H9 (cell line): ENCODE measurements at regions not wholly inside any gene's neighbourhood (a gene's known extent, or its start where the extent isn't known, plus 50 kb on each side); places are given as distances from the start of the nearest gene placed in this dataset.

ENCODE experiments used
- DNase-seq: peaks from one replicate; pipeline ENCODE4 v3.0.0-alpha.2; 2017
- H2AFZ ChIP-seq: one replicate; pipeline ENCODE4 v1.6.1; 2013; ENCODE audit warnings: mild to moderate bottlenecking, low read length, control low read depth, moderate library complexity
- H2AK5ac ChIP-seq: 2 replicates; pipeline ENCODE4 v1.6.1; 2013; ENCODE audit warnings: low read length, control low read depth, mixed read lengths; ENCODE audit not compliant: insufficient read length
- H2BK120ac ChIP-seq: one replicate; pipeline ENCODE4 v1.6.1; 2013; ENCODE audit warnings: low read depth, mild to moderate bottlenecking, low read length, control low read depth, inconsistent platforms; ENCODE audit not compliant: poor library complexity, severe bottlenecking
- H2BK12ac ChIP-seq: 2 replicates; pipeline ENCODE4 v1.6.1; 2013; ENCODE audit warnings: low read length, control low read depth, mixed read lengths, low read depth; ENCODE audit not compliant: insufficient read length
- H2BK15ac ChIP-seq: 2 replicates; pipeline ENCODE4 v1.6.1; 2013; ENCODE audit warnings: low read depth, low read length, control low read depth
- H2BK20ac ChIP-seq: one replicate; pipeline ENCODE4 v1.6.1; 2013; ENCODE audit warnings: low read depth, mild to moderate bottlenecking, low read length, control low read depth, inconsistent platforms; ENCODE audit not compliant: poor library complexity, severe bottlenecking
- H2BK5ac ChIP-seq: 2 replicates; pipeline ENCODE4 v1.6.1; 2013; ENCODE audit warnings: low read length, control low read depth, mixed read lengths; ENCODE audit not compliant: insufficient read length
- H3K14ac ChIP-seq: 2 replicates; pipeline ENCODE4 v1.6.1; 2013; ENCODE audit warnings: low read length, control low read depth; ENCODE audit not compliant: insufficient read depth
- H3K18ac ChIP-seq: 2 replicates; pipeline ENCODE4 v1.6.1; 2013; ENCODE audit warnings: low read depth, mild to moderate bottlenecking, mixed read lengths, low read length, control low read depth; ENCODE audit not compliant: insufficient read length
- H3K23ac ChIP-seq: 2 replicates; pipeline ENCODE4 v1.6.1; 2013; ENCODE audit warnings: low read length, control low read depth, mixed read lengths, low read depth; ENCODE audit not compliant: insufficient read length
- H3K23me2 ChIP-seq: 2 replicates; pipeline ENCODE4 v1.6.1; 2013; ENCODE audit warnings: low read depth, mild to moderate bottlenecking, mixed read lengths, low read length, control low read depth; ENCODE audit not compliant: insufficient read length, poor library complexity, severe bottlenecking
- H3K27ac ChIP-seq: 2 replicates; pipeline ENCODE4 v1.5.1; 2013; ENCODE audit warnings: low read length, control low read depth, mixed read lengths, low read depth; ENCODE audit not compliant: insufficient read length
- H3K27me3 ChIP-seq: 2 replicates; pipeline ENCODE4 v1.6.1; 2013; ENCODE audit warnings: low read length, control low read depth, inconsistent platforms; ENCODE audit not compliant: insufficient read depth
- H3K4ac ChIP-seq: 2 replicates; pipeline ENCODE4 v1.6.1; 2013; ENCODE audit warnings: low read depth, mild to moderate bottlenecking, control low read depth, inconsistent platforms, low read length, moderate library complexity
- H3K4me1 ChIP-seq: 2 replicates; pipeline ENCODE4 v1.6.1; 2013; ENCODE audit warnings: low read length, control low read depth, inconsistent platforms; ENCODE audit not compliant: insufficient read depth
- H3K4me2 ChIP-seq: 2 replicates; pipeline ENCODE4 v1.6.1; 2013; ENCODE audit warnings: low read length, control low read depth, mixed read lengths; ENCODE audit not compliant: insufficient read length, insufficient read depth
- H3K56ac ChIP-seq: 2 replicates; pipeline ENCODE4 v1.6.1; 2013; ENCODE audit warnings: low read depth, mild to moderate bottlenecking, mixed read lengths, low read length, control low read depth; ENCODE audit not compliant: insufficient read length
- H3K79me1 ChIP-seq: 2 replicates; pipeline ENCODE4 v1.6.1; 2013; ENCODE audit warnings: low read depth, mild to moderate bottlenecking, moderate library complexity, low read length, control low read depth, inconsistent platforms; ENCODE audit not compliant: insufficient read depth, poor library complexity, severe bottlenecking
- H3K79me2 ChIP-seq: 2 replicates; pipeline ENCODE4 v1.6.1; 2013; ENCODE audit warnings: low read length, control low read depth, inconsistent platforms; ENCODE audit not compliant: insufficient read depth
- H3K9ac ChIP-seq: 2 replicates; pipeline ENCODE4 v1.6.1; 2013; ENCODE audit warnings: low read length, control low read depth, mixed read lengths; ENCODE audit not compliant: insufficient read length; ENCODE audit errors: extremely low read depth
- H3K9me3 ChIP-seq: one replicate; pipeline ENCODE4 v1.6.1; 2013; ENCODE audit warnings: low read depth, low read length, inconsistent platforms; ENCODE audit not compliant: control insufficient read depth
- H3T11ph ChIP-seq: one replicate; pipeline ENCODE4 v1.6.1; 2013; ENCODE audit warnings: mild to moderate bottlenecking, low read length, control low read depth, inconsistent platforms
- H4K20me1 ChIP-seq: one replicate; pipeline ENCODE4 v1.6.1; 2013; ENCODE audit not compliant: control insufficient read depth, insufficient read length, insufficient read depth
- H4K5ac ChIP-seq: 2 replicates; pipeline ENCODE4 v1.6.1; 2013; ENCODE audit warnings: low read depth, mild to moderate bottlenecking, mixed read lengths, low read length, control low read depth; ENCODE audit not compliant: insufficient read length
- H4K8ac ChIP-seq: replicated peaks from 2 replicates; pipeline ENCODE4 v1.6.1; 2013; ENCODE audit warnings: low read length, control low read depth, mixed read lengths, low read depth; ENCODE audit not compliant: insufficient read length
- H4K91ac ChIP-seq: 2 replicates; pipeline ENCODE4 v1.6.1; 2013; ENCODE audit warnings: low read depth, mild to moderate bottlenecking, moderate library complexity, mixed read lengths, low read length, control low read depth; ENCODE audit not compliant: insufficient read length
- H3K27ac Mint-ChIP-seq, 3 experiments: 2 replicates in 2 of 3; 3 replicates in 1 of 3; pipeline ENCODE4 v1.8.0; 2020 to 2021; ENCODE audit warnings: mixed read lengths in 3 of 3, mild to moderate bottlenecking in 1 of 3, moderate library complexity in 1 of 3
- H3K27me3 Mint-ChIP-seq: 2 replicates; pipeline ENCODE4 v1.8.0; 2021; ENCODE audit warnings: low read depth, mild to moderate bottlenecking, moderate library complexity, mixed read lengths
- H3K36me3 Mint-ChIP-seq, 3 experiments: 2 replicates in 2 of 3; 3 replicates in 1 of 3; pipeline ENCODE4 v1.8.0; 2020 to 2021; ENCODE audit warnings: low read depth in 3 of 3, mixed read lengths in 3 of 3; ENCODE audit not compliant: insufficient read depth in 1 of 3
- H3K4me1 Mint-ChIP-seq, 2 experiments: 2 replicates each; pipeline ENCODE4 v1.8.0; 2020; ENCODE audit warnings: mixed read lengths in 2 of 2
- H3K4me3 Mint-ChIP-seq, 2 experiments: 2 replicates in 1 of 2; 3 replicates in 1 of 2; pipeline ENCODE4 v1.8.0; 2020 to 2021; ENCODE audit warnings: mild to moderate bottlenecking in 2 of 2, mixed read lengths in 2 of 2, moderate library complexity in 1 of 2
- H3K9me3 Mint-ChIP-seq, 2 experiments: 2 replicates in 1 of 2; 3 replicates in 1 of 2; pipeline ENCODE4 v1.8.0; 2020; ENCODE audit warnings: mild to moderate bottlenecking in 2 of 2, mixed read lengths in 2 of 2, moderate library complexity in 1 of 2
- CTCF ChIP-seq: fragments of 200-600 bp; sonication (generic); conservative IDR thresholded peaks from 3 replicates; pipeline ENCODE4 v1.8.0; 2021; ENCODE audit warnings: antibody characterized with exemption, mild to moderate bottlenecking
- WGBS: extraction: QIAGEN DNeasy Blood & Tissue Kit; methylation state at CpG from one replicate; pipeline ENCODE4 v1.1.7; 2013; ENCODE audit warnings: missing lambda C conversion rate, low lambda C conversion rate, mixed read lengths; ENCODE audit not compliant: insufficient read length; ENCODE audit errors: extremely low coverage; 5-methylcytosine and 5-hydroxymethylcytosine counted together

DNA sequence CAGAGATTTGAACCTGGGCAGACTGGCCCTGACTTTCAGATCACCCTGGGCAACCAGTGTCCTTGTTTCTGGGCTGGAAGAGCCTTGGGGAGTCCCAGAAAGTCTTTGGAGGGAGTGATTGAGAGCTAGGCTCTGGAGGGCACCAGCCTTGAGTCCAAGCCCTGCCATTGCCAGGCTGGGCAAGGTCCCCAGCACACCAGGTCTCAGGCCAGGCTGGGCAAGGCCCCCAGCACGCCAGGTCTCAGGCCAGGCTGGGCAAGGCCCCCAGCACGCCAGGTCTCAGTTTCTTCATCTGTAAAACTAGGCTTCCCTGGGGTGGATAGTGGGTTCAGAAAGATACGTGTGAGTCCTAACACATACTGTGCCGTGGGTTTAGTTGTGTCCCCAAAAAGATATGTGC, 135.0 kb downstream of the IRF8 start:
- H3K9me3 ChIP-seq, result no peaks in the 10 kb centered on the region
- no peak overlapping the region for H2BK120ac ChIP-seq
- no peak overlapping the region for H2AK5ac ChIP-seq
- no peaks in the 10 kb centered on the region for H3K27me3 ChIP-seq
- no peaks in the 10 kb centered on the region for H3K23me2 ChIP-seq
- H3T11ph ChIP-seq, result no peak overlapping the region
- H2AFZ ChIP-seq, result no peak overlapping the region
- no peaks in the 10 kb centered on the region for H3K79me1 ChIP-seq
- Mint-ChIP-seq H3K27ac (no peak overlapping the region), H3K4me3 (no peak overlapping the region), H3K4me1 (peaks cover 12 to 32% of the 10 kb centered on the region in 2 experiments), H3K36me3 (peaks cover 0 to 4% (median 0%) of the 10 kb centered on the region in 3 experiments; a peak in 1 of 7 replicates), H3K27me3 (peaks cover 33% of the 10 kb centered on the region), H3K9me3 (peaks cover 0 to 4% of the 10 kb centered on the region in 2 experiments; a peak in 3 of 5 replicates)
- H3K14ac ChIP-seq, result no peak overlapping the region
- no peak overlapping the region for H3K18ac ChIP-seq
- H2BK15ac ChIP-seq, result no peak overlapping the region
- no peak overlapping the region for H4K91ac ChIP-seq
- no peak overlapping the region for H3K23ac ChIP-seq
- no peak overlapping the region for H4K8ac ChIP-seq
- no peak overlapping the region for H2BK5ac ChIP-seq
- H2BK12ac ChIP-seq, result no peak overlapping the region
- no peak overlapping the region for H2BK20ac ChIP-seq
- DNase-seq, result no peak
- H3K4me2 ChIP-seq, result no peak overlapping the region
- no peak overlapping the region for H3K9ac ChIP-seq
- no peak overlapping the region for H3K4ac ChIP-seq
- WGBS, result no CpG with 5 or more reads among the region's 4 CpGs
- no peak overlapping the region for H3K27ac ChIP-seq
- no peak for TF ChIP-seq CTCF
- H4K5ac ChIP-seq, result no peak overlapping the region
- H4K20me1 ChIP-seq, result no peaks in the 10 kb centered on the region
- no peak overlapping the region for H3K56ac ChIP-seq
- H3K79me2 ChIP-seq, result no peaks in the 10 kb centered on the region
- peaks cover 3% of the 10 kb centered on the region; the same call in 1 of the 2 replicates for H3K4me1 ChIP-seq
